ENCODE measurements at regions not wholly inside any gene's neighbourhood (a gene's known extent, or its start where the extent isn't known, plus 50 kb on each side); places are given as distances from the start of the nearest gene placed in this dataset.
"Not testable (repeated sequence)": the region's sequence is repeated elsewhere in the genome, so short reads cannot be mapped to it uniquely, and the experiment has no call there.

DNA sequence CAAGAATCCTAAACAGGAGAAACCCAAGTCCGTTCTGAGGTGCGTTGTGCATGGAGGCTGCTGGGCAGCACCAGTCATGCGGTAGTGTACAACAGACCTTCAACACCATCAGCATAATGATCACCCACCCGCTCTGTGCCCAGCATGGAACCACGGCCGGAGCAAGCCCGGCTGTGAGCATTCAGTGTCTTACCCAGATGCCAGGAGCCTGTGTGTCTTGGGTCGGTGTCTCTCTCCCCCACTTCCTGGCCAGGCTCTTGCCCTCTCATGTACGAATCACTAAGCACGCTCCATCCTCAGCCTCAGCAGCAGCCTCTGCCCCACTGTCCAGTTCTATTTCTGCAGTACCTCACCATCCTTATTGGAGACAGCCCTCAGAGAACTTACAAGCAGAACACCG is 231.6 kb upstream of the IRS2 start:
- no peak overlapping the region for H3K27ac ChIP-seq (ENCODE audit: low read depth, low read length)
- WGBS, 3 donors, result 84 to 89% (median 85%) methylated on average over 11 of the region's 11 CpGs

DNA sequence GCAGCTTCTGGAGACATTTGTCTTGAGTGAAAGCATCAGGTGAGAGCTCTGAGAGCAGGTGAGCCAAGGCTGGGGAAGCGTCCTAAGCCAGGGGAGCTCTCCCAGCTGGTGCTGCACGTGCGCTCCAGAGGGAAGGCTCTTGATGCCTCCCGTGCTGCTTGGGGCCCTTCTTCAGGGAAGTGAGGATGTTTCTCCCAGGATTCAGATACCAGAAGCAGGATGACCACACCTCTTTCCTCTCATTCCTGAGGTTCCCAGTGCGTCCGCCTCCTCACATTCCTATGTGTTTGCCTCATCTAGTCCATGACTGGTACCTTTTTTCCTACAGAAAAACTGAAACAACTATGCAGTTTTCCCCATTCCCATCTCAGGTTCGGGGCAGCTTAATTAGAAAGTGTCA is 231.0 kb upstream of the IRS2 start:
- no peak overlapping the region for H3K27ac ChIP-seq (ENCODE audit: low read depth, low read length)
- WGBS, 3 donors, result 57 to 65% (median 63%) methylated on average over 7 of the region's 7 CpGs

DNA sequence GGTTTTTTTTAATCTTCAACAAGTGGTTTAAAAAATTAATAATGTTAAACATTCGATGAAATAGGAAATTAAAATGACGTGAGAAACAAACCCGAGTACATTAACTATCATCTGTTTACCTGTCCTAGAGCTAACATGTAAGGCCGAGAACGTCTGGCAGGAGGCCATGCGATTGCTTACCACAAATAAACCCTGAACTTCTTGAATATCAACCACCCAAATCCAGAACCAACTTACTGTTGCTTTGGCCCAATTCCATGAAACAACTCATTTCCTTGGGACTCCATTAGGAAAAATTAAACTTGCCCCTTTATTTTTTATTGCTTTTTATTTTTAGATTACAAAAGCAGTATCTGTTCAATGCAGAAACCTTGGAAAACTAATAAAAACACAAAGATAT is 228.9 kb upstream of the IRS2 start:
- 32 to 75% (median 74%) methylated on average over 6 of the region's 6 CpGs for WGBS, 3 donors
- H3K27ac ChIP-seq (ENCODE audit: low read depth, low read length), result no peak overlapping the region

DNA sequence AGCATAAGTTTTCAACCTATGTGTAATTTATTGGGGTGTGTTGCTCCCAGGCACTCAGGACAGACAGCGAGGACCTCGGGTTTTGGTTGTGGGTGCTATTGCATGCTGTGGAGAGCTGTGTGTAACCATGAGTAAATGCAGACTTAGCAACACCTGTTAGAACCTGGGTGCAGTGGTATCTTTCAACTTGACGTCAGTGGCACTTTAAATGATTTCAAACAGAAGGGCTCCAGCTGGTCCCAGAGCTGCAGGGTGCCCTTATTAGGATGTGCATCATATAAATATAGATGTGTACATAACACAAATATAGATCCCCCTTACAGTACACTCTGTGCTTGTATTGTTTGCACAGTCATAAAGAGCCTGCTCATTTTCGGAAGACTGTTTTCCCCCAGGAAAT is 228.3 kb upstream of the IRS2 start:
- H3K27ac ChIP-seq (ENCODE audit: low read depth, low read length), result no peak overlapping the region
- 35 to 81% (median 73%) methylated on average over 4 of the region's 4 CpGs for WGBS, 3 donors

DNA sequence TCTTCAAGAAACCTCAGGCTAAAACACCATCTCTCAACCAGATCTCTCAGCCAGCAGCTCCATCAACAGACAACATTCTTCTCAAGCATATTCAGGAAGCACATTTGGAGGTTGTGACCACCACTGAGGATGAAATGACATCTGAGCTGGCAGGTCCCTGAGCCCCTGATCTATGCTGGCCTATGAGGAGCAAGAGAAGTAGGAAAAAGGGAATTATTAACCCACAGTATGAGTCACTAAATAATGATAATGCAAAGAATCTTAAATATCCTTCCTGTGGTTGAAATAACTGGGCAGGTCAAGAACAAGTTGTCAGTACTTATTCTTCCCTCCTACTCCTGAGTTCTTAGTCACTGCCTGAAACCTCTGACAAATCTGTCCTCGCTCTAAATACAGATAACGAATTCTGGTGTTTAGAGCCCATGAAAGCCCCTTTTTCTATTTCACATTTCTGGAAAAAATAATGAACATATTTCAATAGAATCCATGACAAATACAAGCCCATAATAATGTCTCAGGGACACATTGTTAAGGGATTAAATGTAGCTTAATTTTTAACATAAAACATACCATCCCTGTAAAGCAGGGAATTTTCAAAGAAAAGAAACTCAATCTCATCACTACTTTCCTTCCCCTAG is 225.8 kb upstream of the IRS2 start:
- WGBS, 3 donors, result 57 to 78% (median 71%) methylated on average over 2 of the region's 2 CpGs
- H3K27ac ChIP-seq (ENCODE audit: low read depth, low read length), result no peak overlapping the region

DNA sequence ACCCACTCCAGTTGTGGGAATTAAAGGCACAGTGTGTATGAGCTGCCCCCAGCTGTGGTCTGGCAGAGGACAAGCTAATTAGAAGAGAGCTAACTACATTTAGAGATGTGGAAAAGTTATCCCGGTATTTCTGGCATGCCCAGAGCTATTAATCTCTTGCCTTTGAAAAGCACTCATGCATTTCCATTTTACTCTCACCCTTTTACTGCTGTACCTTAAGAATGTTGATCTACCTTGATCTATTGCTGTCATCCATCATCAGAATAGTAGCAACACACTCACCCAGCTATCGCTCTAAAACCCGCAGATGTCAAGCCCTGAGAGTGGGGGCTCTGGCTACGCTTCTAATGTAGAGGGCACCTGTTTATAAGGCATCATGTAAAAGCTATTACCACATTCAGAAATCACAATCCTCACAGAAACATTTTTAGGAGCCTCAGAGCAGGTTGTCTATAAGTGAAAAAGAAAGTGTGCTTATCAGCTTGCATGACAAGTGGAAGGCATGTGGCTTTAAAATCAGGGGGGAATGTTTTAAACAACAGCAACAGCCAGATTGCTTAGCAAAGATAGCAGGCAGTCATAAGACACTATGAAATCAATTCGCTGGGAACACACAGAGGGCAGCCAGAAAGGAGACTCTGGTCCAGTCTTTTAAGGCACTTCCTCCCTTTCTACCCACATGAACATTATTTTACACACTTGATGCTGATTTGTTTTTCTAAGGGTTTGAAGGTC is 224.2 kb upstream of the IRS2 start:
- H3K27ac ChIP-seq (ENCODE audit: low read depth, low read length), result no peak overlapping the region
- WGBS, 3 donors, result 51 to 74% (median 70%) methylated on average over 5 of the region's 5 CpGs

DNA sequence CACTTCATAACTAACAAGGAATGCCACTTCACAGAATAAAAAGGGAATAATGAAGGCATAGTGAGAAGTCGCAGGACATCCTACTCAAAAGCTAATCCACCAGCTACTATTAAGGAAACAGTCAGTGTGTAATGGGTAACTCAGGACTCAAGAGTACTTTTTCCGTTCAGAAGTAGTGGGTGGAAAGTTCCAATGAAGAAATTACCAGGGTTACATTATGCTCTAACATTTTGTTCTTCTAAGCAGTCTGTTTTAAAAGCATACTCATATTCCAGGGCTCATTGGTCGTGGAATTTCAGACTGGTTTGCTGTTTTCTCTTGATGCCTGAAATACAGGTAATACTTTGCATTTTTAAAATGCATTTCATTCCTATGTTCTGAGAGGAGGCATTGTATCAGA is 222.4 kb upstream of the IRS2 start:
- WGBS, 3 donors, result 81 to 84% (median 82%) methylated on average over 3 of the region's 3 CpGs
- H3K27ac ChIP-seq (ENCODE audit: low read depth, low read length), result no peak overlapping the region

DNA sequence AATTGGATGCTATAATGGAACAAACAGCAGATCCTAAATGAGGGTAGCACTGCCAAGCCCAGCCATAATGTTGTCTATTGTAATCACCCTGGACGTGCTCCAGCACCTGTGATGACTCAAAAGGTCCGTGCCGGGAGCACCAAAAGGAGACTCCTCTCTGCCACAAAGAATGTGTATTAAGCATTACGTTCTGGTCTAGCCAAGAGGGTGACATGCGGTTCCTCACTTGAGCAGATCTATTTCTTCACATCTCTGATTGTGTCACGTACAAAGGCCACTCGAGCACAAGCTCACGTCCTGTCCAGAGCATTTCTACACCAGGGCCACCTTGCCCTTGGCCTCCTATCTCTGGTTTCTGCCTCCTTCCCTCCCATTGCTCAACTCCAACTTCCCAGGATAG is 219.9 kb upstream of the IRS2 start:
- 70 to 85% (median 75%) methylated on average over 8 of the region's 8 CpGs for WGBS, 3 donors

DNA sequence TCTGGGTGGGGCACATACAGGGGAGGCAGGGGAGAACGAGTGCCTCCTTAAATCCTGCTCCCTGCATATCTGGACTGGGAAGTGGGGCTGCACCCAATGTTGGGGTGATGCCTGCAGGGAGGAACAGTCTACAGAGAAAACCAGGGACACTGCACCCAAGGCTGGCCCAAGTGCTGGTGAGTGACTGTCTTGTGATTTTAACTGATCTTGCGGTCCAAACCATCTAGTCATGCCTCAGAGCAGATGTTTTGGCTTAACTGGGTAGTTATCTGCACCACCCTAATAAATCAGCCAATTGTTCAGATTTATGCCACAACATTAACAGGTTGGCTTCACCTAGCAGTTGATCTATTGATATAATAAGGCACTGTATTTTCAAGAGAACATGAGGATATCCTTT is 219.2 kb upstream of the IRS2 start:
- WGBS, 3 donors, result 50 to 88% (median 81%) methylated on average over 2 of the region's 2 CpGs
- no peak overlapping the region for H3K27ac ChIP-seq (ENCODE audit: low read depth, low read length)

More for the DNA sequence above, 219.9 kb upstream of the IRS2 start:
- H3K27ac ChIP-seq (ENCODE audit: low read depth, low read length), result no peak overlapping the region

DNA sequence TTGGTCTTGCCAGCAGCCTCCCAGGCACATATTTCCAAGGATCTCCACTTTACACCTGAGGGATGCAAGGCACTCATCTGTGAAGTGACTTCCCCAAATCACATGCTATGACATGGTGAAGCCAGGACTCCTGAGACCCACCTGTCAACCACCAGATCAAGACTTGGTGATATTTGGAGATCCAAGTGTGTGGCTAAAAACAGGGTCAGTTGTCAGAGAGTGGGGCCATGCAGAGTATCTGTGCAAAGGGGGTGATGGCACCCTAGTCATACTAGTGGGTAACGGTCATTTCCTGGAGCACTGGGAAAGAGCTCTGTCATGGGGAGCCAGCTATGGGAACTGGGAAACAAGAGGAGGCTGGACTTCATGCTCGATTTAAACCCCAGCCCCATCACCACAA is 218.4 kb upstream of the IRS2 start:
- 82 to 98% (median 87%) methylated on average over 2 of the region's 2 CpGs for WGBS, 3 donors

DNA sequence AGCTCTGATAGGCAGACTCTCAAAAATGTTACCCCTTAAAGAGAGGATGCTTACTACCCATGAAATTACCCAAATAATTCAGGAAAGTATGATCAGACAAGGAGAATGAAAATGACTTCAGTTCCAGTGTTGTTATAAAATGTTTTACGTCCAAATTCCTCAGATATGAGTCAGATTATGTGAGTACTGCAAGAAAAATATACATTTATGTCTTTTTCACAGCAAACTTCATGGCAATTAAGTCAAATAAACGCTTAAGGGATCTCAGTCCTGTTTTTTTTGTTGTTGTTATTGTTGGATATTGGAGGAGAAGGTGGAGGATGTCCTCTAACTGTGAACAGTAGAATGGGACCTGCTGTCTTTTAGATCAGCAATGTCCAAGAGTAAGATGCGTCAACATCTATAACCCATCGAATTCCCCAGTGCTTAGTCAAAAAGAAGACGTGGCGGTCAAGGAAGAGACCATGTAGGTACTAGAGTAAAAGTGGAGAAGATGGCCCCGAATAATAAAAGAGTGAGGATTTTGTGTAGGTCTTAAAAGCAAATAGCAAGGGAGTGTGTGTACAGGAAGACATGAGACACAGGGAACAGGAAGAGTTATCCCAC is 215.4 kb upstream of the IRS2 start:
- 75 to 88% (median 77%) methylated on average over 7 of the region's 7 CpGs for WGBS, 3 donors
- H3K27ac ChIP-seq (ENCODE audit: low read depth, low read length), result no peak overlapping the region

More for the DNA sequence above, 218.4 kb upstream of the IRS2 start:
- no peak overlapping the region for H3K27ac ChIP-seq (ENCODE audit: low read depth, low read length)

DNA sequence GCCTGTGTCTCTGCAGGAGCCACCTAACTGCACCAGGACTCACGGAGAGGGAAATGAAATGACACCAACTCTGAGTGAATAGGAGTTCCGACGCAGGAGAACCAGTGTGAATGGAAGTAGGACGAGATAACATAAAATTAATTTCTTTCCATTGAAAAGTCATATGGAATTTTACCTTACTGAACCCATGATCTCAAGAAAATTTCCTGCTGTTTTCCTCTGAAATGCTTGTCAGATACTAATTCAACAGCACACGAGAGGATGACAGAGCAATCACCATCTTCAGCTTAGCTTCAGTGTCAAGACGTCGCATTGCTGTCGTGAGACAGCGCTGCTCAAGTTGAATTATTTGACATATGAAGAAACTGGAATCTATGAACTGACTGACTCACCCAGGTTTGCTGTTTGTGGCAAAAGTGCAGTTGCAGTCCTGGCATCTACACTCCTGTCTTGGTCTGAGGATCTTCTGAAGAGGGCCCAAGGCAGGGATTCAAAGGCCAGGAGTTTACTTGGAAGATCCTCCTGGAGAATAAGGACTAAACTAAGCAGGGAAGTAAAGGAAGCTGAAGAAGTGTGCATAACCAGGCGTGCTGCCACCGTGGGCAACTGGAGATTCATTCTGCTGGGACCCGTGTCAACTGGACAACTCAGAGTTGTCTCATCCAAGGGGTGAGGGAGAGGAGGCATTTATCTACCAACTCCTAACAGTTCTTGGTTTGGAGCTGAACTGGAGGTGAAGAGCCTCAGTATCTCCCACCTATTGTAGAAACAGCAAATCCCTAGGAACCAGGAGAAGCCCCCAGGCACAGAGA is 214.4 kb upstream of the IRS2 start:
- 81 to 90% (median 88%) methylated on average over 12 of the region's 12 CpGs for WGBS, 3 donors
- no peak overlapping the region for H3K27ac ChIP-seq (ENCODE audit: low read depth, low read length)

DNA sequence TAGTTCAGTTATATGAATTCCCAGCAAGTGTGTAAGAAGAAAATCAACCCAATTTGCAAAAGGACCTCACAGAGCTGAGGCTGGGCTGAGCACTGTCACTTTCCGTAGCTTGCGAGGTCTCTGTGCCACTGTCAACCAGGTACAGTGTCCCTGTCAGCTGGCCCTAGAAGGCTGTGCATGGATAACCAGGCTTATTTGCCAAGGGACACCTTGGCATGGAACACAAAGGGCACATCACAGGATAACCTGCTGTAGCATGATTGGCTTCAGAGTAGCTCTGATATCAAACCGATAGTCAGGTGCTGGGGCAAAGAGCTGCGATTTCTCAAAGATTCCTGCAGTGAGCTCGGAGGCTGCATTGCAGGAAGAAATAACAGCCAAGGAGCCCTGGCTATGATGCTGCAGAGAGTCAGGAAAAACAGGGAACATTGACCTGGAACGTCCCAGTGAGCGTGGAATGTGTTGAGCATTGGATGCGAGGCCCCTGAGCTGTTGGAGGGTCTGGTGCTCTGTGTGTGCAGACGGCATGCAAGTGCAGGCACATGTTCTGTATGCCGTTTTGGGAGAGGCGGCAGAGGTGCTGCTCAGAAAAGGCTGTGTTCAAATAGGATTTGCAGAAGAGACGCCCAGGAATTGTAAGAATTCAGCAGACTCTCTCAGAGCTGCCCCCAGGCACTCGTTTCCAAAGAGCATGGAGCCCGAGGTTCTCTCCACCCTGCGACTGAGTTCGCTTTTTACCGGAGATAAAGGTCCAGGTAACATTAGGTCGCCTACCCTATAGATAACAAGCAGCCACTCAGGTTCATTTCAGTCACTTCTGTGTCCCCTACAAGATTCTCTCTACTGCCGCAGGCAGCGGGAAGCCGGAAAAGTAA is 213.5 kb upstream of the IRS2 start:
- 64 to 81% (median 78%) methylated on average over 21 of the region's 21 CpGs for WGBS, 3 donors

DNA sequence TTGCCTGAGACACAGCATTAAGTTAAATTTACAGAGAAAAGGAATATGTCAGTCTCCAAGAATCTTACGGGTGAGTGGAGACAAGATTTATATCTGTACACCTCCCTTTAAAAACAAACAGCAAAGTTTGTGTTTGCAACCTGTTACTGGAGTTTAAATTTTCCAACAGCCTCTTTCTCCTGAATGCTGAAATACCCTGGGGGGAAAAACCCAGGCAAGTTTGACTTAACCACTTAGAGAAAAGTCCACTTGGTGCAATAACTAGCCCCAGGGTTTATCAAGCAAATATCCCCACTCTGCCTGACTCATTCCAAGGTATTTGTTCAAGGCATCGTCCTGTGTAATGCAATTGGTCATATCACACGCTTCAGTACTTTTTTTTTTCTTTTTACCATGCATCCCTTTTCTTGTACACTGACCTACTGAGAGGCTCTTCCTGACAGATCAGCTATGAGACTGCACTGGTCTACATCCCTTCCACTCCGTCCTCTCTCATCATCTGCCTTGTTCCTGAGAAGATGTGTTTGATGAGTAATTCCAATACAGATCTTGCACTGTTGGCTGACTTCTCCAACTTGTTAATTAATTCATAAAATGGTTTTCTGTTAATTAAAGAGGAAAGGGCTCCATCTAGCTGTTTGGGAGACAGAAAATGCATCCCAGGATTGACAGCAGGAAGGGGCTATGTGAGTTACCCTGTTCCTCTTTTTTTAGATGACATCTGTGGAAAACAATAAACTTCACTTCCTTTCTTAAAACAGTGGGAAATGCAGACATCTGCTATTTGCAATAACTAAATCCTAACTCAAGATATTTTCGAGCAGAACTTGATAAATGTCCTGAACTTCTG is 212.5 kb upstream of the IRS2 start:
- 34 to 47% (median 42%) methylated on average over 5 of the region's 5 CpGs for whole genome bisulfite sequencing, 3 donors
- H3K27ac ChIP-seq (ENCODE audit: low read depth, low read length), result no peak overlapping the region

More for the DNA sequence above, 213.5 kb upstream of the IRS2 start:
- H3K27ac ChIP-seq (ENCODE audit: low read depth, low read length), result no peak overlapping the region

DNA sequence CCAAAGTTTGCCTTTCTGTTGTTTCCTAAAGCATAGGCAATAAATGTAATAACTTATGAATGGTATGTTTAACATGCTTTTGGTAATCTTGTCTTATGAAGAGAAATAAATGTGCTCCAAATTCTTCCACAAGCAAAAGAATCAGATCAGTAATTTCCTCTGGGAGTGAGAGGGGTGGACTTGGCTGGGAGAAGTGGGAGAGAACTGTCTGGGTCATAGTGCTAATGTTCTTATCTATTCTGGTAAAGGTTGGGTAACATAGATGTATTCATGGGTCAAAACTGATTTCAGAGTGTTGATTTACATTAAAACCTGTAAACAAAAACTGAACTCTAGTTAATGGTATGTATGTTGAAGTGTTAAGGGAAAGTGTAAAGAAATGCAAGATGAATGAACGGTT is 211.7 kb upstream of the IRS2 start:
- 63 to 86% (median 80%) methylated on average over 1 of the region's 1 CpG for WGBS, 3 donors
- no peak overlapping the region for H3K27ac ChIP-seq (ENCODE audit: low read depth, low read length)

DNA sequence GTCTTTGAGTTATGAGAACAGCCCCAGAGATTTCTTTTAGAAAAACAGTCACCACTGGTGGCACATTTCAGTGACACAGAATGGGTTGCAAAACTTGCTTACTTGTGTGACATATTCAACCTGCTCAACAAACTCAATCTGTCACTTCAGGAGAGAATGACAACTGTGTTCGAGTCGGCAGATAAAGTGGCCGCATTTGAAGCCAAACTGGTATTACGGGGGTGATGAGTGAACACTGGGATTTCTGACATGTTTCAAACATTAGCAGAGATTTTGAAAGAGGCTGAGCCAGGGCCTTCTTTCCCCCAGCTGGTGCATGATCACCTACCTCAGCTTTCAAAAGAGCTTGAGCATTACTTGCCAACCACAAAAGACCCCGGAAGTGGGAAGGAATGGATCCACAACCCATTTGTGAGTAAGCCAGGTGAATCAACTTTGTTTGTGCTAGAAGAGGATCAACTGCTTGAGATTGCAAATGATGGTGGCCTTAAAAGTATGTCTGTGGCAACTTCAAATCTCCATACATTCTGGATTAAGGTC is 210.7 kb upstream of the IRS2 start:
- H3K27ac ChIP-seq (ENCODE audit: low read depth, low read length), result not testable (repeated sequence)
- 61 to 94% (median 83%) methylated on average over 5 of the region's 5 CpGs for WGBS, 3 donors

DNA sequence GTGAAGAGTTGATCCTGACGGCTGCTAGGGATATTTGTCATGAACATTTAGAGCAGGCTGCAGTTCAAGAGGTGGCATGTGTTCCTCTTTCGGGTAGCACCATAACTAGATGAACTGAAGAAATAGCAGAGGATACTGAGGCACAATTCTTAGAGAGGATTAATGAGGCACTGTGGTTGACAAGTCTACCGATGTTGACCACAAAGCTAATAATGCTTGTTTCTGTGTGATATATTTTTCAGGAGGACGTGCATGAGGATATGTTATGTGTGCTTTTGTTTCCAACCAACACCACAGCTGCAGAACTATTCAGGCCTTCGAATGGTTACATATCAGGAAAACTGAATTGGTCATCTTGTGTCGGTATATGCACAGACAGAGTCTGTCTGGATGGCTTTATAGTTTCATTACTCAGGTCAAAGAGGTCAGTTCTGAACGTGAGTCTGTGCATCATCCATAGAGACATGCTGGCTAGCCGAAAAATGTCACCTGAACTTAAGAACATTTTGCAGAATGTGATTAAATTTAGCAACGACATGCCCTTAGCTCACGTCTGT is 210.1 kb upstream of the IRS2 start:
- H3K27ac ChIP-seq (ENCODE audit: low read depth, low read length), result no peak overlapping the region
- 78 to 84% (median 82%) methylated on average over 10 of the region's 10 CpGs for WGBS, 3 donors

Measured in adipose tissue (tissue), 3 donors.